GM12872 (cell line): ENCODE measurements at regions not wholly inside any gene's neighbourhood (a gene's known extent, or its start where the extent isn't known, plus 50 kb on each side); places are given as distances from the start of the nearest gene placed in this dataset.

Experiments
- TF ChIP-seq, protein P1 (sequence below): IDR thresholded peaks from 3 replicates; pipeline ENCODE4 v1.5.1; 2011; ENCODE audit warnings: low read depth, mild to moderate bottlenecking, low read length, moderate library complexity; ENCODE audit not compliant: insufficient read depth

DNA sequence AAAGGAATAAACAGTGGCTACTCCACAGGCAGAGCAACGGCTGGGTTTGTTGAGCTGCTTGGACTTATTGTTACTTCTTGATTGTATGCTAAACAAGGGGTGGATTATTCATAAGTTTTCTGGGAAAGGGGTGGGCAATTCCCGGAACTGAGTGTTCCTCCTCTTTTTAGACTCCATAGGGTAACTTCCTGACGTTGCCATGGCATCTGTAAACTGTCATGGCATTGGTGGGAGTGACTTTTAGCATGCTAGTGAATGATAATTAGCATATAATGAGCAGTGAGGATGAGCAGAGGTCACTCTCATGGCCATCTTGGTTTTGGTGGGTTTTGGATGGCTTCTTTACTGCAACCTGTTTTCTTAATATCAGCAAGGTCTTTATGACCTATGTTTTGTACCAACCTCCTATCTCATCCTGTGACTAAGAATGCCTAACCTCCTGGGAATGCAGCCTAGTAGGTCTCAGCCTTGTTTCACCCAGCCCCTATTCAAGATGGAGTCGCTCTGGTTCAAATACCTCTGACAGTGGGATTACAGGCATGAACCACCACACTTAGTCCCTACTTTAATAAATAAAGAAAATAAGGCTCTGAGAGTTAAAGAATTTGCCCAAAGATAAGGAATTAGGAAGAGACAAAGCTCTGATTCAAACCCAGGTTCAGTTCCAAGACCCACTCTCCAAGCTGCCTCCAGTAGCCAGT, 65.6 kb upstream of the CLMP start:
- TF ChIP-seq, protein P1, sequence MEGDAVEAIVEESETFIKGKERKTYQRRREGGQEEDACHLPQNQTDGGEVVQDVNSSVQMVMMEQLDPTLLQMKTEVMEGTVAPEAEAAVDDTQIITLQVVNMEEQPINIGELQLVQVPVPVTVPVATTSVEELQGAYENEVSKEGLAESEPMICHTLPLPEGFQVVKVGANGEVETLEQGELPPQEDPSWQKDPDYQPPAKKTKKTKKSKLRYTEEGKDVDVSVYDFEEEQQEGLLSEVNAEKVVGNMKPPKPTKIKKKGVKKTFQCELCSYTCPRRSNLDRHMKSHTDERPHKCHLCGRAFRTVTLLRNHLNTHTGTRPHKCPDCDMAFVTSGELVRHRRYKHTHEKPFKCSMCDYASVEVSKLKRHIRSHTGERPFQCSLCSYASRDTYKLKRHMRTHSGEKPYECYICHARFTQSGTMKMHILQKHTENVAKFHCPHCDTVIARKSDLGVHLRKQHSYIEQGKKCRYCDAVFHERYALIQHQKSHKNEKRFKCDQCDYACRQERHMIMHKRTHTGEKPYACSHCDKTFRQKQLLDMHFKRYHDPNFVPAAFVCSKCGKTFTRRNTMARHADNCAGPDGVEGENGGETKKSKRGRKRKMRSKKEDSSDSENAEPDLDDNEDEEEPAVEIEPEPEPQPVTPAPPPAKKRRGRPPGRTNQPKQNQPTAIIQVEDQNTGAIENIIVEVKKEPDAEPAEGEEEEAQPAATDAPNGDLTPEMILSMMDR: no peak

DNA sequence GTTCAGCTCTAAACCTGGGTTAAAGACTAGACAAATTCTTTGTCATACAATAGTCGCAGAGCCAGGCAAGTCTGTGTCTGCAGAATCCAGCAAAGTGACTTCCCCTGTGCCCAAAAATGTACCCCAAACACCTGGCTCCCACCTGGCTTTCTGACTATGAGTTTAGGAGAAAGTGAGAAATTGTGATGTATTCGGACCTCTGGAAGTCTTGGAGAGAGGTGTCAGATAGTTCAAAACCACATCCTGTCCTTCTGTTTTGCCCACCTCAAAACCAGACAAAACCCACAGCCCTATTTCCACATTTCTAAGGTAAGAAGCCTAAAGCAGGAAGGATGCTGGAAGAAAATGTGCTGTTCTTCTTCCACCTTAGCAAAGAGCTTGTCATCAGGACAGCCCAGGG, 63.8 kb upstream of the CLMP start:
- TF ChIP-seq, protein P1: no peak

DNA sequence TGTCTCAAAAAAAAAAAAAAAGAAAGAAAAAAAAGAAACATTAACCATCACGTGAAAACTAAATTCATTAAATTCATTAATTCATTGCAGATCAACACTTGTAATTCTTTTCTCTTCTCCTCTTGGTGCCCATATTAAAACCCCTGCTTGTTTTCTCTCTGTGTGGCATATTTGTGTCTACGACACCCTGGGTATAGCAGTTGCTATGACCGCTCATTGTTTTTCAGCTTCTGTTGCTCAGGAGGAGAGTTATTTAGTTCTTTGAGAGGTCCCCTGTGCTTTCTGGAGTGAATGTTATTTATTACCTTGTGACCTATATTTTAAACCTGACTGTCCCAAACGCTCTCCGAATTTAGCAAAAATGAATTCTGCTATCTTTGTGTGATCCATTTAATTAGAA, 62.3 kb upstream of the CLMP start:
- TF ChIP-seq, protein P1: no peak

DNA sequence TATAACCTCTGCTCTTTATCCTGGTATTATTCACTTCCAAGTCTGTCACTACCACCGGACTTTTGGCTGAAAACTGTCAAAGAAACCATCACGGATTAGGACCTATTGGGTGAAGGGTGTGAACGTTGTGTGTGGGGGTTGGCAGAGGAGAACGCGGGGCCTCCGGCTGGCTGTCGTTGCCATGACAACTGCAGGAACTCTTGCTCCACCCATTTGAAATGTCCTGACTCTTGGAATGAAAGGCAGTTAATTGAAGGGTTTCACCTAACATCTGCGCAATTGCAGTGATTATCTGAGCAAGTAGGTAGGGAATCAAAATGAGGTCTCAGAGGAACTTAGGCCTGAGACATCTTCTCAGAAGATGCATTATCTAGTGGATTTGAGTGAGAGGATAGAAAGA, 60.9 kb upstream of the CLMP start:
- TF ChIP-seq, protein P1: no peak

DNA sequence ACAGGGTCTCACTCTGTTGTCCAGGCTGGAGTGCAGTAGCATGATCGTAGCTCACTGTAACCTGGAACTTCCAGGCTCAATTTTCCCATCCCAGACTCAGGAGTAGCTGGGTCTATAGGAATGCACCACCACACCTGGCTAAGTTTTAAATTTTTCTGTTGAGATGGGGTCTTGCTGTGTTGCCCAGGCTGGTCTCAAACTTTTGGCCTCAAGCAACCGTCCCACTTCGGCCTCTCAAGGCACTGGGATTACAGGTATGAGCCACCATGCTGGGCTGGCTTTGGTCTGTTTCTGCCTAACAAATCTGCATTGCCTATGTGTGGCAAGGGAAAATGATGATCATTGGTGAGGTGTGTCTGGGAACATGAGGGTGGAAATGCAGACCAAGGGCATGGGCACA, 59.3 kb upstream of the CLMP start:
- TF ChIP-seq, protein P1: no peak

DNA sequence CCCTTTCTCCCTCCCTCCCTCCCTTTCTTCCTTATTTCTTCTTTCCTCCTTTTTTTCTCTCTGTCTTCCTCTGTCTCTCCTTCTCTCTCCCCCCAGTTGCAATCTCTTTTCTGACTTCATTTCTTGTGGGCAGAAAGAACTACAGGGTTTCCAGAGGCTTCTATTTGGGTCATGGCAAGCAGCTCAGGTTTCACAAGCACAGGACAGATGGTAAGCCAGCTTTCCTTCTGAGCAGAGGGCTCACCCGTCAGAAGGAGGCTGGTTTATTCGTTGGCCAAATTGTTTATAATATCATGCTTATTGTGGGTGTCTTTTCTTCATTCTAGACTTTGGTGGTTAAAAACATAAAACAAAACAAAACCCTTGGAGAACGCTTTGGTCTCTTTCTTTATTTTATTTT, 58.9 kb upstream of the CLMP start:
- TF ChIP-seq, protein P1: no peak

DNA sequence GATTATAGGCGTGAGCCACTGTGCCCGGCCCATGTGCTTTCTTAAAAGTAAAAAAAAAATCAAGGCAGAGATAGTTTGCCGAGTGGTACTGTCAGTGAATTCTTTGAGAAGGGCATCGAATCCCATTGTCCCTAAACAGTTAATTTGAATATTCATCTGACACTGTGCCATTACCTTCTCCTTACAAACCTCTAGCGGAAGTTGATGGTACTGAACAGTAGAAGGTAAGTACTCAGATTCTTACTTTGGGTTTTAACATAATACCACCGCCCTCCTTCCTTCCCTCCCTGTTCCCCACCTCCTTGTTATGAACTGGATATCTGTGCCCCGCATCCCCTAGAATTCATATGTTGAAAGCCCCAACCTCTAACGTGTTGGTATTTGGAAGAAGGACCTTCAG, 58.2 kb upstream of the CLMP start:
- TF ChIP-seq, protein P1: no peak
